ENCODE measurements at regions not wholly inside any gene's neighbourhood (a gene's known extent, or its start where the extent isn't known, plus 50 kb on each side); places are given as distances from the start of the nearest gene placed in this dataset.

DNA sequence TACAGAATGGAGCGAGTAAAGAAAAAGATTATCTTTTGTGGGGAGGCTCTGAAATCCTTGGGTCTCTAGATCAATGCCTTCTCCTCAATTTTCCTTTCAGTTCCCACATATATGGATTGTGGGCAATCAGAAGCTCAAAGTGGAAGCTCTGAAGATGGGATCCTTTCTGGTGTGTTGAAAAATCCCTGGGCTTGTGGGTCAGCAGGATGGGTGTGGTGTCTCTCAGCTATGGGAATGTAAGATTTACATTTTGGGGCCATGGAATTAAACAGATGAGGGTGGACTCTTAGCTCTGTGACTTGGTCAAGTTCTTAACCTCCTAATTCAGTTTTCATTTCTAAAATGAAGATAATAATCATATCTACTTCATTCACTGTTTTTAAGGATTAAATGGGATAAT, 231.9 kb upstream of the CA10 start:
- TF ChIP-seq, protein P1, sequence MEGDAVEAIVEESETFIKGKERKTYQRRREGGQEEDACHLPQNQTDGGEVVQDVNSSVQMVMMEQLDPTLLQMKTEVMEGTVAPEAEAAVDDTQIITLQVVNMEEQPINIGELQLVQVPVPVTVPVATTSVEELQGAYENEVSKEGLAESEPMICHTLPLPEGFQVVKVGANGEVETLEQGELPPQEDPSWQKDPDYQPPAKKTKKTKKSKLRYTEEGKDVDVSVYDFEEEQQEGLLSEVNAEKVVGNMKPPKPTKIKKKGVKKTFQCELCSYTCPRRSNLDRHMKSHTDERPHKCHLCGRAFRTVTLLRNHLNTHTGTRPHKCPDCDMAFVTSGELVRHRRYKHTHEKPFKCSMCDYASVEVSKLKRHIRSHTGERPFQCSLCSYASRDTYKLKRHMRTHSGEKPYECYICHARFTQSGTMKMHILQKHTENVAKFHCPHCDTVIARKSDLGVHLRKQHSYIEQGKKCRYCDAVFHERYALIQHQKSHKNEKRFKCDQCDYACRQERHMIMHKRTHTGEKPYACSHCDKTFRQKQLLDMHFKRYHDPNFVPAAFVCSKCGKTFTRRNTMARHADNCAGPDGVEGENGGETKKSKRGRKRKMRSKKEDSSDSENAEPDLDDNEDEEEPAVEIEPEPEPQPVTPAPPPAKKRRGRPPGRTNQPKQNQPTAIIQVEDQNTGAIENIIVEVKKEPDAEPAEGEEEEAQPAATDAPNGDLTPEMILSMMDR (optimal IDR thresholded peaks at IDR 0.05 in 1 of 3, IDR thresholded peaks at IDR 0.05 in 1 of 3, conservative IDR thresholded peaks at IDR 0.05 in 1 of 3; ENCODE audit: extremely low read depth in 1 of 3, insufficient read depth in 2 of 3, low read length in 3 of 3) = no peak
- TF ChIP-seq EZH2 (IDR thresholded peaks at IDR 0.05; ENCODE audit: low read length) = no peak
